IMR-90 (cell line): ENCODE measurements at regions not wholly inside any gene's neighbourhood (a gene's known extent, or its start where the extent isn't known, plus 50 kb on each side); places are given as distances from the start of the nearest gene placed in this dataset.

Experiments
- ATAC-seq: fragments of 200-7000 bp; cut with Tn5 transposase; 2 replicates; pipeline ENCODE4 v1.9.1; 2020; ENCODE audit warnings: low read depth, mild to moderate bottlenecking, moderate library complexity
- BruUV-seq: library from RNA; stranded (reverse); fragments of 400-500 nt; replicated peaks from 2 replicates; lab custom pipeline; 2021; lab: Mats Ljungman, UMichigan
- CTCF ChIA-PET: fragments of 300-600 bp; formaldehyde crosslinking; extraction: SDS; loops from one replicate; lab custom pipeline; 2021; ENCODE audit warnings: antibody characterized with exemption; lab: Yijun Ruan, JAX
- POLR2A ChIA-PET: fragments of 300-600 bp; sonication (Branson Sonifier 250); formaldehyde crosslinking; loops from one replicate; lab custom pipeline; 2022; ENCODE audit warnings: antibody characterized with exemption; ENCODE audit not compliant: unreplicated experiment; lab: Charles Lee
- DNase-seq: peaks from one replicate; pipeline ENCODE4 v3.0.0; 2013
- H2AFZ ChIP-seq: replicated peaks from 2 replicates; pipeline ENCODE3; 2013; ENCODE audit warnings: low read length, mild to moderate bottlenecking; ENCODE audit not compliant: poor library complexity
- H2AK5ac ChIP-seq: 2 replicates; pipeline ENCODE4 v1.6.1; 2013; ENCODE audit warnings: low read depth, low read length, inconsistent platforms
- H2AK9ac ChIP-seq: replicated peaks from 2 replicates; pipeline ENCODE3; 2013; ENCODE audit warnings: mild to moderate bottlenecking, low read depth, low read length, moderate library complexity; ENCODE audit not compliant: poor library complexity
- H2BK120ac ChIP-seq: 2 replicates; pipeline ENCODE4 v1.6.1; 2013; ENCODE audit warnings: low read depth, low read length, inconsistent platforms
- H2BK15ac ChIP-seq: 3 replicates; pipeline ENCODE4 v1.6.1; 2013; ENCODE audit warnings: low read depth, low read length, inconsistent platforms
- H2BK20ac ChIP-seq: 2 replicates; pipeline ENCODE4 v1.6.1; 2013; ENCODE audit warnings: low read depth, mild to moderate bottlenecking, inconsistent platforms, low read length, moderate library complexity
- H2BK5ac ChIP-seq: 2 replicates; pipeline ENCODE4 v1.6.1; 2013; ENCODE audit warnings: mild to moderate bottlenecking, low read depth, low read length, inconsistent platforms; ENCODE audit not compliant: poor library complexity, severe bottlenecking
- H3K14ac ChIP-seq: replicated peaks from 2 replicates; pipeline ENCODE4 v1.6.1; 2013; ENCODE audit warnings: low read depth, low read length, inconsistent platforms
- H3K18ac ChIP-seq: 2 replicates; pipeline ENCODE4 v1.6.1; 2013; ENCODE audit warnings: low read depth, low read length, control low read depth
- H3K23ac ChIP-seq: 2 replicates; pipeline ENCODE4 v1.6.1; 2013; ENCODE audit warnings: low read depth, low read length, inconsistent platforms
- H3K27ac ChIP-seq: 2 replicates; pipeline ENCODE4 v1.5.1; 2013; ENCODE audit warnings: mild to moderate bottlenecking, control low read depth, low read length; ENCODE audit not compliant: insufficient read depth
- H3K27me3 ChIP-seq: 2 replicates; pipeline ENCODE4 v1.6.1; 2013; ENCODE audit warnings: low read length; ENCODE audit not compliant: control insufficient read depth, insufficient read depth
- H3K36me3 ChIP-seq: 2 replicates; pipeline ENCODE4 v1.6.1; 2013; ENCODE audit warnings: low read length, mixed read lengths; ENCODE audit not compliant: control insufficient read depth, insufficient read depth
- H3K4ac ChIP-seq: 2 replicates; pipeline ENCODE4 v1.6.1; 2013; ENCODE audit warnings: low read depth, low read length, inconsistent platforms
- H3K4me1 ChIP-seq: 2 replicates; pipeline ENCODE4 v1.6.1; 2013; ENCODE audit warnings: low read length, mixed read lengths; ENCODE audit not compliant: control insufficient read depth, insufficient read depth
- H3K4me2 ChIP-seq: 2 replicates; pipeline ENCODE4 v1.6.1; 2013; ENCODE audit warnings: low read depth, mild to moderate bottlenecking, control low read depth, low read length, moderate library complexity
- H3K4me3 ChIP-seq: 2 replicates; pipeline ENCODE4 v1.5.1; 2013; ENCODE audit warnings: low read depth, mild to moderate bottlenecking, control low read depth, low read length, moderate library complexity; ENCODE audit not compliant: insufficient read depth
- H3K56ac ChIP-seq: 2 replicates; pipeline ENCODE4 v1.6.1; 2013; ENCODE audit warnings: low read length, inconsistent platforms; ENCODE audit not compliant: insufficient read depth; ENCODE audit errors: extremely low read depth
- H3K79me1 ChIP-seq, 2 experiments: 2 replicates each; pipeline ENCODE4 v1.6.1; 2013; ENCODE audit warnings: low read length in 2 of 2, inconsistent platforms in 1 of 2, low read depth in 1 of 2
- H3K9ac ChIP-seq: 2 replicates; pipeline ENCODE4 v1.6.1; 2013; ENCODE audit warnings: low read depth, low read length, control low read depth
- H3K9me1 ChIP-seq: 2 replicates; pipeline ENCODE4 v1.6.1; 2013; ENCODE audit warnings: low read length, inconsistent platforms; ENCODE audit not compliant: insufficient read depth
- H3K9me3 ChIP-seq: 2 replicates; pipeline ENCODE4 v1.6.1; 2013; ENCODE audit warnings: low read length; ENCODE audit not compliant: control insufficient read depth, insufficient read depth
- H4K20me1 ChIP-seq: 2 replicates; pipeline ENCODE4 v1.6.1; 2013; ENCODE audit warnings: low read length, inconsistent platforms; ENCODE audit not compliant: insufficient read depth
- H4K5ac ChIP-seq: 2 replicates; pipeline ENCODE4 v1.6.1; 2013; ENCODE audit warnings: mild to moderate bottlenecking, low read depth, low read length, control low read depth
- H4K8ac ChIP-seq, 2 experiments: 2 replicates each; pipeline ENCODE4 v1.6.1; 2013; ENCODE audit warnings: low read depth in 2 of 2, low read length in 2 of 2, control low read depth in 1 of 2, inconsistent platforms in 1 of 2
- H4K91ac ChIP-seq: 2 replicates; pipeline ENCODE4 v1.6.1; 2013; ENCODE audit warnings: low read depth, low read length, inconsistent platforms; ENCODE audit not compliant: insufficient read depth
- BHLHE40 ChIP-seq: fragments of 150-350 bp; IDR thresholded peaks from 2 replicates; pipeline ENCODE4 v1.6.1; 2016; ENCODE audit warnings: mild to moderate bottlenecking, low read depth, low read length
- CEBPB ChIP-seq: IDR thresholded peaks from 2 replicates; pipeline ENCODE4 v1.6.1; 2012; ENCODE audit warnings: low read depth, low read length, improper control_type of control experiment
- CHD1 ChIP-seq: IDR thresholded peaks from 2 replicates; pipeline ENCODE4 v1.6.1; 2012; ENCODE audit warnings: low read depth, low read length, improper control_type of control experiment
- FOS ChIP-seq: fragments of 150-350 bp; IDR thresholded peaks from 2 replicates; pipeline ENCODE4 v1.6.1; 2016; ENCODE audit warnings: low read depth, low read length
- MAZ ChIP-seq: IDR thresholded peaks from 2 replicates; pipeline ENCODE4 v1.6.1; 2012; ENCODE audit warnings: low read depth, mild to moderate bottlenecking, low read length, improper control_type of control experiment, moderate library complexity, borderline replicate concordance
- MXI1 ChIP-seq: IDR thresholded peaks from 2 replicates; pipeline ENCODE4 v1.6.1; 2012; ENCODE audit warnings: low read depth, mild to moderate bottlenecking, low read length, moderate library complexity, borderline replicate concordance
- NFE2L2 ChIP-seq: fragments of 150-350 bp; IDR thresholded peaks from 2 replicates; pipeline ENCODE4 v1.6.1; 2016; ENCODE audit warnings: low read depth, mild to moderate bottlenecking, low read length
- POLR2A ChIP-seq: IDR thresholded peaks from 2 replicates; pipeline ENCODE4 v1.6.1; 2012; ENCODE audit warnings: mild to moderate bottlenecking, low read depth, low read length
- RAD21 ChIP-seq: IDR thresholded peaks from 2 replicates; pipeline ENCODE4 v1.6.1; 2012; ENCODE audit warnings: low read length, improper control_type of control experiment
- RCOR1 ChIP-seq: IDR thresholded peaks from 2 replicates; pipeline ENCODE4 v1.6.1; 2012; ENCODE audit warnings: mild to moderate bottlenecking, low read length, improper control_type of control experiment; ENCODE audit not compliant: insufficient replicate concordance
- RFX5 ChIP-seq: IDR thresholded peaks from 2 replicates; pipeline ENCODE4 v1.8.0; 2012; ENCODE audit warnings: low read depth, mild to moderate bottlenecking, low read length, moderate library complexity
- SMC3 ChIP-seq: fragments of 150-350 bp; IDR thresholded peaks from 2 replicates; pipeline ENCODE4 v1.6.1; 2016; ENCODE audit warnings: low read depth, mild to moderate bottlenecking, antibody characterized with exemption, low read length, moderate library complexity
- WGBS, 2 experiments: methylation state at CpG; one replicate each; pipeline versions ENCODE4 v1.1.5 to v1.1.7; 2013; ENCODE audit warnings: missing lambda C conversion rate in 2 of 2; ENCODE audit not compliant: insufficient read length in 1 of 2; ENCODE audit errors: extremely low coverage in 2 of 2; 5-methylcytosine and 5-hydroxymethylcytosine counted together
- dilution Hi-C: fragments of 300-500 bp; cut with HindIII; formaldehyde crosslinking; loops from one replicate; pipeline ENCODE4 v1.14.3; 2018; ENCODE audit warnings: low sequenced_read_pairs; ENCODE audit not compliant: unreplicated experiment
- in situ Hi-C: fragments of 300-500 bp; cut with MboI; formaldehyde crosslinking; loops from 3 replicates; pipeline ENCODE4 v1.14.3; 2019; ENCODE audit warnings: low sequenced_read_pairs, inconsistent platforms, mixed read lengths
- intact Hi-C: fragments of 100-400 bp; cut with micrococcal nuclease; formaldehyde crosslinking; loops from 2 replicates; pipeline ENCODE4 v1.10.0; 2022
- TF ChIP-seq, protein P1 (sequence below): conservative IDR thresholded peaks from 2 replicates; pipeline ENCODE4 v1.5.1; 2012; ENCODE audit warnings: mild to moderate bottlenecking, low read depth, low read length, improper control_type of control experiment
- TF ChIP-seq, protein P2 (sequence below): fragments of 150-350 bp; IDR thresholded peaks from 2 replicates; pipeline ENCODE4 v1.6.1; 2016; ENCODE audit warnings: low read depth, mild to moderate bottlenecking, low read length, moderate library complexity, borderline replicate concordance
- TF ChIP-seq, protein P3 (sequence below): fragments of 150-350 bp; IDR thresholded peaks from 2 replicates; pipeline ENCODE4 v1.6.1; 2017; ENCODE audit warnings: mild to moderate bottlenecking, antibody characterized with exemption, low read length, low read depth

DNA sequence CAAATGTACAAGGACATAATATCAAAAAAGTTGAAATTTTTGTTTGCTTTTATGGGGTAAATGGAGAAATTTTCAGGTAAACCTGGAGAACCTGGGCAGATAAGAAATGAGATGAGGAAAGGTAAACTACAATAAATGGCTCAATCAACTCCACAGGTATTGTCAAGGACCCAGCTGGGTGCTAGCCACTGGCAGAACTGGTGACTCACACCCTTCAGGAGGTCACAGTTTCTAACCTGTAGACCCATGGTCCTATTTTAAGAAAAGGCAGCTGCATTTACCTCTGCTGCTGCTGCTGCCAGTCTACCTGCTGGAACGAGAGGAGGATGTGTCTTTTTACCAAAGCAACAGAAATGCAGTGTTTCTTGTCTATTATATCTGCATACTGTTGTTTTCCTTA lies 226.6 kb downstream of the ALG10B start:
- Histone ChIP-seq H3K18ac (no peak overlapping the region), H3K4me2 (no peak overlapping the region), H4K8ac (no peak overlapping the region), H3K79me1 (no peaks in the 10 kb centered on the region), H3K36me3 (no peaks in the 10 kb centered on the region), H3K4me1 (no peaks in the 10 kb centered on the region), H2AK9ac (no peak overlapping the region), H3K27ac (no peak overlapping the region), H3K23ac (no peak overlapping the region), H3K4ac (no peak overlapping the region), H2BK120ac (no peak overlapping the region), H3K27me3 (no peaks in the 10 kb centered on the region), H4K5ac (no peak overlapping the region), H3K9me3 (peaks cover 5% of the 10 kb centered on the region), H2BK15ac (no peak overlapping the region), H3K9ac (no peak overlapping the region), H2AFZ (no peak overlapping the region), H3K14ac (no peak overlapping the region), H3K56ac (no peak overlapping the region), H4K20me1 (no peaks in the 10 kb centered on the region), H4K91ac (no peak overlapping the region), H2BK20ac (no peak overlapping the region), H2AK5ac (no peak overlapping the region), H3K9me1 (no peaks in the 10 kb centered on the region), H3K4me3 (no peak overlapping the region), H2BK5ac (no peak overlapping the region)
- TF ChIP-seq, protein P1, sequence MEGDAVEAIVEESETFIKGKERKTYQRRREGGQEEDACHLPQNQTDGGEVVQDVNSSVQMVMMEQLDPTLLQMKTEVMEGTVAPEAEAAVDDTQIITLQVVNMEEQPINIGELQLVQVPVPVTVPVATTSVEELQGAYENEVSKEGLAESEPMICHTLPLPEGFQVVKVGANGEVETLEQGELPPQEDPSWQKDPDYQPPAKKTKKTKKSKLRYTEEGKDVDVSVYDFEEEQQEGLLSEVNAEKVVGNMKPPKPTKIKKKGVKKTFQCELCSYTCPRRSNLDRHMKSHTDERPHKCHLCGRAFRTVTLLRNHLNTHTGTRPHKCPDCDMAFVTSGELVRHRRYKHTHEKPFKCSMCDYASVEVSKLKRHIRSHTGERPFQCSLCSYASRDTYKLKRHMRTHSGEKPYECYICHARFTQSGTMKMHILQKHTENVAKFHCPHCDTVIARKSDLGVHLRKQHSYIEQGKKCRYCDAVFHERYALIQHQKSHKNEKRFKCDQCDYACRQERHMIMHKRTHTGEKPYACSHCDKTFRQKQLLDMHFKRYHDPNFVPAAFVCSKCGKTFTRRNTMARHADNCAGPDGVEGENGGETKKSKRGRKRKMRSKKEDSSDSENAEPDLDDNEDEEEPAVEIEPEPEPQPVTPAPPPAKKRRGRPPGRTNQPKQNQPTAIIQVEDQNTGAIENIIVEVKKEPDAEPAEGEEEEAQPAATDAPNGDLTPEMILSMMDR, result no peak
- TF ChIP-seq SMC3 (no peak), CEBPB (no peak), BHLHE40 (no peak), POLR2A (no peak), NFE2L2 (no peak), RFX5 (no peak), FOS (no peak), MXI1 (no peak), MAZ (no peak), RCOR1 (no peak), RAD21 (no peak), CHD1 (no peak)
- TF ChIP-seq, protein P2, sequence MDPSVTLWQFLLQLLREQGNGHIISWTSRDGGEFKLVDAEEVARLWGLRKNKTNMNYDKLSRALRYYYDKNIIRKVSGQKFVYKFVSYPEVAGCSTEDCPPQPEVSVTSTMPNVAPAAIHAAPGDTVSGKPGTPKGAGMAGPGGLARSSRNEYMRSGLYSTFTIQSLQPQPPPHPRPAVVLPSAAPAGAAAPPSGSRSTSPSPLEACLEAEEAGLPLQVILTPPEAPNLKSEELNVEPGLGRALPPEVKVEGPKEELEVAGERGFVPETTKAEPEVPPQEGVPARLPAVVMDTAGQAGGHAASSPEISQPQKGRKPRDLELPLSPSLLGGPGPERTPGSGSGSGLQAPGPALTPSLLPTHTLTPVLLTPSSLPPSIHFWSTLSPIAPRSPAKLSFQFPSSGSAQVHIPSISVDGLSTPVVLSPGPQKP, result no peak
- TF ChIP-seq, protein P3, sequence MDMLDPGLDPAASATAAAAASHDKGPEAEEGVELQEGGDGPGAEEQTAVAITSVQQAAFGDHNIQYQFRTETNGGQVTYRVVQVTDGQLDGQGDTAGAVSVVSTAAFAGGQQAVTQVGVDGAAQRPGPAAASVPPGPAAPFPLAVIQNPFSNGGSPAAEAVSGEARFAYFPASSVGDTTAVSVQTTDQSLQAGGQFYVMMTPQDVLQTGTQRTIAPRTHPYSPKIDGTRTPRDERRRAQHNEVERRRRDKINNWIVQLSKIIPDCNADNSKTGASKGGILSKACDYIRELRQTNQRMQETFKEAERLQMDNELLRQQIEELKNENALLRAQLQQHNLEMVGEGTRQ, result no peak
- dilution Hi-C loops, result no loop called here
- intact Hi-C loops, result no loop called here
- in situ Hi-C loops, result no loop called here
- ChIA-PET CTCF (no interaction called here), POLR2A (no interaction called here)
- no peak for ATAC-seq
- BruUV-seq, result no TSS peak
- WGBS, 2 experiments, result no CpG with 5 or more reads among the region's 1 CpG
- no peak for DNase-seq
